ENCODE measurements at regions not wholly inside any gene's neighbourhood (a gene's known extent, or its start where the extent isn't known, plus 50 kb on each side); places are given as distances from the start of the nearest gene placed in this dataset.

DNA sequence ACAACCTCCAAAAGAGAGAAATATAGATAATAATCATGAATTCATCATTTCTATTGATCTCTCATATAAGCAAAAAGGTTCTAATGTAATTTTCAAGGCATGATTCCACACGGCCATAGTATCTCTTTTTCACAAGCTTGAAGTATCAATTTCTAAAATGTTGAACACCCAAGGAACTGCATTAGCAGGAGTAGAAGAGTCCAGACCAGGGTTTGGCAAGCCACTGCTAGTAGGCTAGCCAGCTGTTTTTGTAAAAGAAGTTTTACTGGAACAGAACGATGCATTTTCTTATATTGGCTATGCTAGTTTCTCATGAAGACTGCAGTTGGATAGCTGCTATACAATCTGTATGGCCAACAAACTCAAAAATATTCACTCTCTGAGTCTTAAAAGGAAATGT lies 481.5 kb upstream of the MIR17HG start:
- Histone ChIP-seq H3K9ac (no peak overlapping the region), H3K4me2 (no peak overlapping the region), H2AFZ (replicated peaks) (no peak overlapping the region), H4K20me1 (ENCODE audit: low read depth) (no peaks in the 10 kb centered on the region), H3F3A (ENCODE audit: low read depth) (no peaks in the 10 kb centered on the region), H3K4me1 (no peaks in the 10 kb centered on the region), H3K27me3 (no peaks in the 10 kb centered on the region), H3K79me2 (ENCODE audit: low read depth) (no peaks in the 10 kb centered on the region), H3K9me3 (ENCODE audit: low read depth) (no peaks in the 10 kb centered on the region), H3K36me3 (no peaks in the 10 kb centered on the region), H3K4me3 (no peak overlapping the region), H3K27ac (no peak overlapping the region)
- Mint-ChIP-seq H3K36me3 (peaks cover 3% of the 10 kb centered on the region), H3K4me3 (no peak overlapping the region), H3K9me3 (peaks cover 3% of the 10 kb centered on the region), H3K27me3 (ENCODE audit: insufficient read depth, low read depth) (no peaks in the 10 kb centered on the region), H3K4me1 (peaks cover 6% of the 10 kb centered on the region), H3K27ac (no peak overlapping the region)
- no peak for DNase-seq (ENCODE audit: low spot score)
- TF ChIP-seq EZH2 (IDR thresholded peaks at IDR 0.05) = no peak

DNA sequence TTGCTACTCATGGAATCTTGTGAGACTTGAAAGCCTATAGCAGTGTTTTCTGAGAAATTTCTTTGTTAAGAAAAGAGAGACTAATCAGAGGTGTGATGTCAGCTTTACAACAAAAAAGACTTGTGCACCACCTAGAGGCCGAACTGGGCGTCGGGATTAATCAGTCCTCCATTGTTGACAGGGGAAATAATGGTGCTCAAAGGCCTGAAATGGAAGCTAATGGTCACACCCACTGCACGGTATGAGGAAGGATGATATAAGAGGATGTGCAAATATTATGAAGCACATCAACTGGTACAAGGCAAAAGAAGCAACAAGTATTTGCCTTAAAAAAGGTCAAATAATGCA lies 480.2 kb upstream of the MIR17HG start:
- TF ChIP-seq EZH2phosphoT487 (IDR thresholded peaks at IDR 0.05) = no peak
- TF ChIP-seq, protein P1, sequence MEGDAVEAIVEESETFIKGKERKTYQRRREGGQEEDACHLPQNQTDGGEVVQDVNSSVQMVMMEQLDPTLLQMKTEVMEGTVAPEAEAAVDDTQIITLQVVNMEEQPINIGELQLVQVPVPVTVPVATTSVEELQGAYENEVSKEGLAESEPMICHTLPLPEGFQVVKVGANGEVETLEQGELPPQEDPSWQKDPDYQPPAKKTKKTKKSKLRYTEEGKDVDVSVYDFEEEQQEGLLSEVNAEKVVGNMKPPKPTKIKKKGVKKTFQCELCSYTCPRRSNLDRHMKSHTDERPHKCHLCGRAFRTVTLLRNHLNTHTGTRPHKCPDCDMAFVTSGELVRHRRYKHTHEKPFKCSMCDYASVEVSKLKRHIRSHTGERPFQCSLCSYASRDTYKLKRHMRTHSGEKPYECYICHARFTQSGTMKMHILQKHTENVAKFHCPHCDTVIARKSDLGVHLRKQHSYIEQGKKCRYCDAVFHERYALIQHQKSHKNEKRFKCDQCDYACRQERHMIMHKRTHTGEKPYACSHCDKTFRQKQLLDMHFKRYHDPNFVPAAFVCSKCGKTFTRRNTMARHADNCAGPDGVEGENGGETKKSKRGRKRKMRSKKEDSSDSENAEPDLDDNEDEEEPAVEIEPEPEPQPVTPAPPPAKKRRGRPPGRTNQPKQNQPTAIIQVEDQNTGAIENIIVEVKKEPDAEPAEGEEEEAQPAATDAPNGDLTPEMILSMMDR (IDR thresholded peaks at IDR 0.05) = peak; percentile 94
- H3K4me3 Mint-ChIP-seq = no peak overlapping the region
- Histone ChIP-seq H3K9ac (no peak overlapping the region), H3K4me2 (no peak overlapping the region), H3K36me3 (no peaks in the 10 kb centered on the region), H3K27ac (no peak overlapping the region), H2AFZ (replicated peaks) (no peak overlapping the region), H3K79me2 (ENCODE audit: low read depth) (no peaks in the 10 kb centered on the region), H3K4me3 (no peak overlapping the region), H4K20me1 (ENCODE audit: low read depth) (no peaks in the 10 kb centered on the region), H3K27me3 (no peaks in the 10 kb centered on the region), H3F3A (ENCODE audit: low read depth) (no peaks in the 10 kb centered on the region), H3K4me1 (no peaks in the 10 kb centered on the region), H3K9me3 (ENCODE audit: low read depth) (no peaks in the 10 kb centered on the region)
- H3K4me1 Mint-ChIP-seq = peaks cover 3% of the 10 kb centered on the region
- DNase-seq (ENCODE audit: low spot score) = peak; percentile 81
- no peak overlapping the region for H3K27ac Mint-ChIP-seq
- H3K36me3 Mint-ChIP-seq = peaks cover 3% of the 10 kb centered on the region
- peaks cover 3% of the 10 kb centered on the region for H3K9me3 Mint-ChIP-seq
- H3K27me3 Mint-ChIP-seq (ENCODE audit: insufficient read depth, low read depth) = no peaks in the 10 kb centered on the region

DNA sequence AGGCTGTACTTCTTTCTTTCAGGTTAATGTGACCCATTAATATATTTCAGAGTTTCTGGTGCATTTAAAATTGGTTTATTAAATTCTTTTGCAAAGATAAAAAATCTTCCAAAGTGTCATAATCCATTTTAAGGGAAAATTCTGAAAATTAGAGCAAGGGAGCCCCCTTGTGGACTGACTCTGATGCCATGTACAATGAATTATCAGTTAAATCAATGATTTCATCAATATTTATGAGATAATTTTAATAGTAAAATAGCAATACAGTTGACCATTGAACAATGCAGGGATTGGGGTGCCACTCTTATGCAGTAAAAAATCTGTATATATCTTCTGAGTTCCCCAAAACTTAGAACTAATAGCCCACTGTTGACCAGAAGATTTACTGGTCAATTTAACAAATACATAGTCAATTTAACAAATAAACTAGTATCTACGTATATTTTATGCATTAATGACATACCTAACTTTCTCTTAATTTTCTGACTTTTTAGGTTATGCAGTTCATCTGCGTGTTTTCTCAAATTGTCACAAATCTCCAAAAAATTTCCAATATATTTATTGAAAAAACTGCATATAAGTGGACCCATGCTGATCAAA lies 479.1 kb upstream of the MIR17HG start:
- H3K36me3 Mint-ChIP-seq = peaks cover 3% of the 10 kb centered on the region
- Histone ChIP-seq H3K27ac (no peak overlapping the region), H3K27me3 (no peaks in the 10 kb centered on the region), H4K20me1 (ENCODE audit: low read depth) (no peaks in the 10 kb centered on the region), H2AFZ (replicated peaks) (no peak overlapping the region), H3K9me3 (ENCODE audit: low read depth) (no peaks in the 10 kb centered on the region), H3K79me2 (ENCODE audit: low read depth) (no peaks in the 10 kb centered on the region), H3K4me2 (no peak overlapping the region), H3K36me3 (no peaks in the 10 kb centered on the region), H3K9ac (no peak overlapping the region), H3K4me3 (no peak overlapping the region), H3K4me1 (no peaks in the 10 kb centered on the region), H3F3A (ENCODE audit: low read depth) (no peaks in the 10 kb centered on the region)
- peaks cover 3% of the 10 kb centered on the region for H3K4me1 Mint-ChIP-seq
- TF ChIP-seq EZH2phosphoT487 (IDR thresholded peaks at IDR 0.05) = no peak
- TF ChIP-seq, protein P1 (IDR thresholded peaks at IDR 0.05) = peak; percentile 93
- peaks cover 3% of the 10 kb centered on the region for H3K9me3 Mint-ChIP-seq
- DNase-seq (ENCODE audit: low spot score) = peak; percentile 31
- H3K4me3 Mint-ChIP-seq = no peak overlapping the region
- no peaks in the 10 kb centered on the region for H3K27me3 Mint-ChIP-seq (ENCODE audit: insufficient read depth, low read depth)
- H3K27ac Mint-ChIP-seq = no peak overlapping the region

DNA sequence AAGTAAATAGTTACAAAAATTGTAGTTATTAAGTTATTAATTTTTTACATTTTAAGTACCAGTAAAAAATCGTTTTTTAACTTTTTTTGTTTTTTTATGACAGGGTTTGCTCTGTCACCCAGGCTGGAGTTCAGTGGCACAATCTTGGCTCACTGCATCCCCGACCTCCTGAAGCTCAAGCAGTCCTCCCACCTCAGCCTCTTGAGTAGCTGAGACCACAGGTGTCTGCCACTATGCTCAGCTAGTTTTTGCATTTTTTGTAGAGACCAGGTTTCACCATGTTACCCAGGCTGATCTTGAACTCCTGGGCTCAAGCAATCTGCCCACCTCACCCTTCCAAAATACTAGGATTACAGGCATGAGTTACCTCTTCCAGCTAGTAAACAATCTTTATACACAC lies 477.9 kb upstream of the MIR17HG start:
- TF ChIP-seq, protein P1 (IDR thresholded peaks at IDR 0.05) = no peak
- TF ChIP-seq EZH2phosphoT487 (IDR thresholded peaks at IDR 0.05) (no peak), EZH2 (IDR thresholded peaks at IDR 0.05) (no peak)
- no peak overlapping the region for H3K27ac Mint-ChIP-seq

More for the DNA sequence above, 477.9 kb upstream of the MIR17HG start:
- H4K20me1 ChIP-seq (ENCODE audit: low read depth) = no peaks in the 10 kb centered on the region
- no peak for DNase-seq (ENCODE audit: low spot score)
- H3K27ac ChIP-seq = no peak overlapping the region
- no peak overlapping the region for H2AFZ ChIP-seq (replicated peaks)
- Mint-ChIP-seq H3K4me1 (peaks cover 3% of the 10 kb centered on the region), H3K36me3 (peaks cover 3% of the 10 kb centered on the region), H3K9me3 (peaks cover 3% of the 10 kb centered on the region), H3K27me3 (ENCODE audit: insufficient read depth, low read depth) (no peaks in the 10 kb centered on the region), H3K4me3 (no peak overlapping the region)
- H3K9ac ChIP-seq = no peak overlapping the region
- no peak overlapping the region for H3K4me3 ChIP-seq
- no peak overlapping the region for H3K4me2 ChIP-seq
- no peaks in the 10 kb centered on the region for H3K79me2 ChIP-seq (ENCODE audit: low read depth)
- H3K27me3 ChIP-seq = no peaks in the 10 kb centered on the region
- H3F3A ChIP-seq (ENCODE audit: low read depth) = no peaks in the 10 kb centered on the region
- no peaks in the 10 kb centered on the region for H3K36me3 ChIP-seq
- H3K4me1 ChIP-seq = no peaks in the 10 kb centered on the region
- no peaks in the 10 kb centered on the region for H3K9me3 ChIP-seq (ENCODE audit: low read depth)

All from neural progenitor cell (in vitro differentiated cells).